H9 (cell line): ENCODE measurements at regions not wholly inside any gene's neighbourhood (a gene's known extent, or its start where the extent isn't known, plus 50 kb on each side); places are given as distances from the start of the nearest gene placed in this dataset.
"Not testable (repeated sequence)": the region's sequence is repeated elsewhere in the genome, so short reads cannot be mapped to it uniquely, and the experiment has no call there.

ENCODE experiments used
- DNase-seq: peaks from one replicate; pipeline ENCODE4 v3.0.0-alpha.2; 2017
- H2AFZ ChIP-seq: one replicate; pipeline ENCODE4 v1.6.1; 2013; ENCODE audit warnings: mild to moderate bottlenecking, low read length, control low read depth, moderate library complexity
- H2AK5ac ChIP-seq: 2 replicates; pipeline ENCODE4 v1.6.1; 2013; ENCODE audit warnings: low read length, control low read depth, mixed read lengths; ENCODE audit not compliant: insufficient read length
- H2BK120ac ChIP-seq: one replicate; pipeline ENCODE4 v1.6.1; 2013; ENCODE audit warnings: low read depth, mild to moderate bottlenecking, low read length, control low read depth, inconsistent platforms; ENCODE audit not compliant: poor library complexity, severe bottlenecking
- H2BK12ac ChIP-seq: 2 replicates; pipeline ENCODE4 v1.6.1; 2013; ENCODE audit warnings: low read length, control low read depth, mixed read lengths, low read depth; ENCODE audit not compliant: insufficient read length
- H2BK15ac ChIP-seq: 2 replicates; pipeline ENCODE4 v1.6.1; 2013; ENCODE audit warnings: low read depth, low read length, control low read depth
- H2BK20ac ChIP-seq: one replicate; pipeline ENCODE4 v1.6.1; 2013; ENCODE audit warnings: low read depth, mild to moderate bottlenecking, low read length, control low read depth, inconsistent platforms; ENCODE audit not compliant: poor library complexity, severe bottlenecking
- H2BK5ac ChIP-seq: 2 replicates; pipeline ENCODE4 v1.6.1; 2013; ENCODE audit warnings: low read length, control low read depth, mixed read lengths; ENCODE audit not compliant: insufficient read length
- H3K14ac ChIP-seq: 2 replicates; pipeline ENCODE4 v1.6.1; 2013; ENCODE audit warnings: low read length, control low read depth; ENCODE audit not compliant: insufficient read depth
- H3K18ac ChIP-seq: 2 replicates; pipeline ENCODE4 v1.6.1; 2013; ENCODE audit warnings: low read depth, mild to moderate bottlenecking, mixed read lengths, low read length, control low read depth; ENCODE audit not compliant: insufficient read length
- H3K23ac ChIP-seq: 2 replicates; pipeline ENCODE4 v1.6.1; 2013; ENCODE audit warnings: low read length, control low read depth, mixed read lengths, low read depth; ENCODE audit not compliant: insufficient read length
- H3K23me2 ChIP-seq: 2 replicates; pipeline ENCODE4 v1.6.1; 2013; ENCODE audit warnings: low read depth, mild to moderate bottlenecking, mixed read lengths, low read length, control low read depth; ENCODE audit not compliant: insufficient read length, poor library complexity, severe bottlenecking
- H3K27ac ChIP-seq: 2 replicates; pipeline ENCODE4 v1.5.1; 2013; ENCODE audit warnings: low read length, control low read depth, mixed read lengths, low read depth; ENCODE audit not compliant: insufficient read length
- H3K27me3 ChIP-seq: 2 replicates; pipeline ENCODE4 v1.6.1; 2013; ENCODE audit warnings: low read length, control low read depth, inconsistent platforms; ENCODE audit not compliant: insufficient read depth
- H3K4ac ChIP-seq: 2 replicates; pipeline ENCODE4 v1.6.1; 2013; ENCODE audit warnings: low read depth, mild to moderate bottlenecking, control low read depth, inconsistent platforms, low read length, moderate library complexity
- H3K4me1 ChIP-seq: 2 replicates; pipeline ENCODE4 v1.6.1; 2013; ENCODE audit warnings: low read length, control low read depth, inconsistent platforms; ENCODE audit not compliant: insufficient read depth
- H3K4me2 ChIP-seq: 2 replicates; pipeline ENCODE4 v1.6.1; 2013; ENCODE audit warnings: low read length, control low read depth, mixed read lengths; ENCODE audit not compliant: insufficient read length, insufficient read depth
- H3K56ac ChIP-seq: 2 replicates; pipeline ENCODE4 v1.6.1; 2013; ENCODE audit warnings: low read depth, mild to moderate bottlenecking, mixed read lengths, low read length, control low read depth; ENCODE audit not compliant: insufficient read length
- H3K79me1 ChIP-seq: 2 replicates; pipeline ENCODE4 v1.6.1; 2013; ENCODE audit warnings: low read depth, mild to moderate bottlenecking, moderate library complexity, low read length, control low read depth, inconsistent platforms; ENCODE audit not compliant: insufficient read depth, poor library complexity, severe bottlenecking
- H3K79me2 ChIP-seq: 2 replicates; pipeline ENCODE4 v1.6.1; 2013; ENCODE audit warnings: low read length, control low read depth, inconsistent platforms; ENCODE audit not compliant: insufficient read depth
- H3K9ac ChIP-seq: 2 replicates; pipeline ENCODE4 v1.6.1; 2013; ENCODE audit warnings: low read length, control low read depth, mixed read lengths; ENCODE audit not compliant: insufficient read length; ENCODE audit errors: extremely low read depth
- H3K9me3 ChIP-seq: one replicate; pipeline ENCODE4 v1.6.1; 2013; ENCODE audit warnings: low read depth, low read length, inconsistent platforms; ENCODE audit not compliant: control insufficient read depth
- H3T11ph ChIP-seq: one replicate; pipeline ENCODE4 v1.6.1; 2013; ENCODE audit warnings: mild to moderate bottlenecking, low read length, control low read depth, inconsistent platforms
- H4K20me1 ChIP-seq: one replicate; pipeline ENCODE4 v1.6.1; 2013; ENCODE audit not compliant: control insufficient read depth, insufficient read length, insufficient read depth
- H4K5ac ChIP-seq: 2 replicates; pipeline ENCODE4 v1.6.1; 2013; ENCODE audit warnings: low read depth, mild to moderate bottlenecking, mixed read lengths, low read length, control low read depth; ENCODE audit not compliant: insufficient read length
- H4K8ac ChIP-seq: replicated peaks from 2 replicates; pipeline ENCODE4 v1.6.1; 2013; ENCODE audit warnings: low read length, control low read depth, mixed read lengths, low read depth; ENCODE audit not compliant: insufficient read length
- H4K91ac ChIP-seq: 2 replicates; pipeline ENCODE4 v1.6.1; 2013; ENCODE audit warnings: low read depth, mild to moderate bottlenecking, moderate library complexity, mixed read lengths, low read length, control low read depth; ENCODE audit not compliant: insufficient read length
- H3K27ac Mint-ChIP-seq, 3 experiments: 2 replicates in 2 of 3; 3 replicates in 1 of 3; pipeline ENCODE4 v1.8.0; 2020 to 2021; ENCODE audit warnings: mixed read lengths in 3 of 3, mild to moderate bottlenecking in 1 of 3, moderate library complexity in 1 of 3
- H3K27me3 Mint-ChIP-seq: 2 replicates; pipeline ENCODE4 v1.8.0; 2021; ENCODE audit warnings: low read depth, mild to moderate bottlenecking, moderate library complexity, mixed read lengths
- H3K36me3 Mint-ChIP-seq, 3 experiments: 2 replicates in 2 of 3; 3 replicates in 1 of 3; pipeline ENCODE4 v1.8.0; 2020 to 2021; ENCODE audit warnings: low read depth in 3 of 3, mixed read lengths in 3 of 3; ENCODE audit not compliant: insufficient read depth in 1 of 3
- H3K4me1 Mint-ChIP-seq, 2 experiments: 2 replicates each; pipeline ENCODE4 v1.8.0; 2020; ENCODE audit warnings: mixed read lengths in 2 of 2
- H3K4me3 Mint-ChIP-seq, 2 experiments: 2 replicates in 1 of 2; 3 replicates in 1 of 2; pipeline ENCODE4 v1.8.0; 2020 to 2021; ENCODE audit warnings: mild to moderate bottlenecking in 2 of 2, mixed read lengths in 2 of 2, moderate library complexity in 1 of 2
- H3K9me3 Mint-ChIP-seq, 2 experiments: 2 replicates in 1 of 2; 3 replicates in 1 of 2; pipeline ENCODE4 v1.8.0; 2020; ENCODE audit warnings: mild to moderate bottlenecking in 2 of 2, mixed read lengths in 2 of 2, moderate library complexity in 1 of 2
- WGBS: extraction: QIAGEN DNeasy Blood & Tissue Kit; methylation state at CpG from one replicate; pipeline ENCODE4 v1.1.7; 2013; ENCODE audit warnings: missing lambda C conversion rate, low lambda C conversion rate, mixed read lengths; ENCODE audit not compliant: insufficient read length; ENCODE audit errors: extremely low coverage; 5-methylcytosine and 5-hydroxymethylcytosine counted together

- H4K91ac ChIP-seq, H3K4me2 ChIP-seq, H3K23ac ChIP-seq, H3K56ac ChIP-seq, H2BK20ac ChIP-seq, H4K8ac ChIP-seq, H2BK120ac ChIP-seq, H3K27ac ChIP-seq, H3K79me2 ChIP-seq, H3K14ac ChIP-seq, H4K5ac ChIP-seq, H2AFZ ChIP-seq, H3K27me3 Mint-ChIP-seq, H3K18ac ChIP-seq, H3K27me3 ChIP-seq, H2BK5ac ChIP-seq, H3K9ac ChIP-seq, H4K20me1 ChIP-seq, H3K79me1 ChIP-seq, H3K23me2 ChIP-seq, H3K4me1 Mint-ChIP-seq, H2BK12ac ChIP-seq, H3K36me3 Mint-ChIP-seq, H3T11ph ChIP-seq, H3K27ac Mint-ChIP-seq, DNase-seq, H3K9me3 Mint-ChIP-seq, H3K4me1 ChIP-seq, H3K4ac ChIP-seq, H3K9me3 ChIP-seq, H2BK15ac ChIP-seq, H2AK5ac ChIP-seq, H3K4me3 Mint-ChIP-seq: not testable (repeated sequence)
- WGBS: no CpG with 5 or more reads among the region's 3 CpGs
Observed at GRCh38 chr11:71664941-71665340, 82.3 kb upstream of the KRTAP5-11 start.

GRCh38 chr11:71698110-71698509 is 115.4 kb upstream of the KRTAP5-11 start:
- DNase-seq, H2AK5ac ChIP-seq, H3T11ph ChIP-seq, H2BK120ac ChIP-seq, H3K23ac ChIP-seq, H3K23me2 ChIP-seq, H4K20me1 ChIP-seq, H3K79me1 ChIP-seq, H3K9me3 ChIP-seq, H2BK15ac ChIP-seq, H3K18ac ChIP-seq, H2BK12ac ChIP-seq, H2BK5ac ChIP-seq, H3K4me1 ChIP-seq, H4K5ac ChIP-seq, H3K79me2 ChIP-seq, H2BK20ac ChIP-seq, H4K91ac ChIP-seq, H3K36me3 Mint-ChIP-seq, H3K14ac ChIP-seq, H3K27ac ChIP-seq, H3K27ac Mint-ChIP-seq, H3K9ac ChIP-seq, H4K8ac ChIP-seq, H3K4me3 Mint-ChIP-seq, H3K4ac ChIP-seq, H3K4me1 Mint-ChIP-seq, H2AFZ ChIP-seq, H3K27me3 Mint-ChIP-seq, H3K56ac ChIP-seq, H3K4me2 ChIP-seq, H3K27me3 ChIP-seq: not testable (repeated sequence)
- peaks cover 0 to 11% of the 10 kb centered on the region in 2 experiments; a peak in 2 of 5 replicates for H3K9me3 Mint-ChIP-seq
